Hepatocyte (in vitro differentiated cells): ENCODE measurements at regions not wholly inside any gene's neighbourhood (a gene's known extent, or its start where the extent isn't known, plus 50 kb on each side); places are given as distances from the start of the nearest gene placed in this dataset.

Experiments
- DNase-seq: peaks from one replicate; pipeline ENCODE4 v3.0.0-alpha.2; 2016; ENCODE audit warnings: low spot score
- H2AFZ ChIP-seq: fragments of 200-600 bp; sonication (generic); 2 replicates; pipeline ENCODE4 v1.6.0; 2016; ENCODE audit warnings: antibody characterized with exemption, mild to moderate bottlenecking
- H3K27ac ChIP-seq: fragments of 200-600 bp; sonication (generic); 2 replicates; pipeline ENCODE4 v1.5.1; 2016; ENCODE audit warnings: mild to moderate bottlenecking
- H3K27me3 ChIP-seq: fragments of 200-600 bp; sonication (generic); 2 replicates; pipeline ENCODE4 v1.6.1; 2016
- H3K36me3 ChIP-seq: fragments of 200-600 bp; sonication (generic); replicated peaks from 2 replicates; pipeline ENCODE4 v1.5.1; 2016; ENCODE audit warnings: low read depth; ENCODE audit not compliant: insufficient read depth
- H3K4me1 ChIP-seq: fragments of 200-600 bp; sonication (generic); 2 replicates; pipeline ENCODE4 v1.5.1; 2016; ENCODE audit warnings: mild to moderate bottlenecking, moderate library complexity; ENCODE audit not compliant: insufficient read depth
- H3K4me2 ChIP-seq: fragments of 200-600 bp; sonication (generic); 2 replicates; pipeline ENCODE4 v1.6.0; 2016
- H3K4me3 ChIP-seq: fragments of 200-600 bp; sonication (generic); 2 replicates; pipeline ENCODE4 v1.5.1; 2016; ENCODE audit warnings: mild to moderate bottlenecking
- H3K79me2 ChIP-seq: fragments of 200-600 bp; sonication (generic); 2 replicates; pipeline ENCODE4 v1.6.0; 2017; ENCODE audit warnings: mild to moderate bottlenecking
- H3K9me2 ChIP-seq: fragments of 200-600 bp; sonication (generic); replicated peaks from 2 replicates; pipeline ENCODE4 v1.6.0; 2017; ENCODE audit warnings: mild to moderate bottlenecking; ENCODE audit not compliant: insufficient read depth
- H3K9me3 ChIP-seq: fragments of 200-600 bp; sonication (generic); 2 replicates; pipeline ENCODE4 v1.5.1; 2016; ENCODE audit warnings: low read depth, mild to moderate bottlenecking
- H4K20me1 ChIP-seq: fragments of 200-600 bp; sonication (generic); 2 replicates; pipeline ENCODE4 v1.6.0; 2016; ENCODE audit warnings: mild to moderate bottlenecking; ENCODE audit not compliant: insufficient read depth, poor library complexity, severe bottlenecking
- EZH2 ChIP-seq: fragments of 200-600 bp; sonication (generic); IDR thresholded peaks from 2 replicates; pipeline ENCODE4 v1.6.1; 2016; ENCODE audit warnings: antibody characterized with exemption, mild to moderate bottlenecking, borderline replicate concordance
- EZH2phosphoT487 ChIP-seq: fragments of 200-600 bp; sonication (generic); IDR thresholded peaks from one replicate; pipeline ENCODE4 v1.6.1; 2018; ENCODE audit warnings: antibody characterized with exemption, mild to moderate bottlenecking, low read depth, moderate library complexity; ENCODE audit not compliant: unreplicated experiment, severe bottlenecking
- WGBS: methylation state at CpG from one replicate; pipeline ENCODE4 v1.1.6; 2016; ENCODE audit warnings: low lambda C conversion rate; ENCODE audit errors: missing lambda C conversion rate; 5-methylcytosine and 5-hydroxymethylcytosine counted together
- TF ChIP-seq, protein P1 (sequence below): fragments of 200-600 bp; sonication (generic); IDR thresholded peaks from 2 replicates; pipeline ENCODE4 v1.5.1; 2016; ENCODE audit warnings: antibody characterized with exemption, mild to moderate bottlenecking; ENCODE audit not compliant: poor library complexity

- Histone ChIP-seq H3K4me1 (peaks cover 11% of the 10 kb centered on the region), H2AFZ (peak overlapping the region; percentile 35), H3K27ac (peak overlapping the region; percentile 53), H4K20me1 (no peaks in the 10 kb centered on the region), H3K27me3 (no peaks in the 10 kb centered on the region), H3K4me3 (no peak overlapping the region), H3K9me3 (peaks cover 9% of the 10 kb centered on the region), H3K4me2 (peak overlapping the region; percentile 43), H3K9me2 (no peaks in the 10 kb centered on the region), H3K79me2 (no peaks in the 10 kb centered on the region), H3K36me3 (no peaks in the 10 kb centered on the region)
- no peak for TF ChIP-seq EZH2
- no peak for TF ChIP-seq EZH2phosphoT487
- TF ChIP-seq, protein P1, sequence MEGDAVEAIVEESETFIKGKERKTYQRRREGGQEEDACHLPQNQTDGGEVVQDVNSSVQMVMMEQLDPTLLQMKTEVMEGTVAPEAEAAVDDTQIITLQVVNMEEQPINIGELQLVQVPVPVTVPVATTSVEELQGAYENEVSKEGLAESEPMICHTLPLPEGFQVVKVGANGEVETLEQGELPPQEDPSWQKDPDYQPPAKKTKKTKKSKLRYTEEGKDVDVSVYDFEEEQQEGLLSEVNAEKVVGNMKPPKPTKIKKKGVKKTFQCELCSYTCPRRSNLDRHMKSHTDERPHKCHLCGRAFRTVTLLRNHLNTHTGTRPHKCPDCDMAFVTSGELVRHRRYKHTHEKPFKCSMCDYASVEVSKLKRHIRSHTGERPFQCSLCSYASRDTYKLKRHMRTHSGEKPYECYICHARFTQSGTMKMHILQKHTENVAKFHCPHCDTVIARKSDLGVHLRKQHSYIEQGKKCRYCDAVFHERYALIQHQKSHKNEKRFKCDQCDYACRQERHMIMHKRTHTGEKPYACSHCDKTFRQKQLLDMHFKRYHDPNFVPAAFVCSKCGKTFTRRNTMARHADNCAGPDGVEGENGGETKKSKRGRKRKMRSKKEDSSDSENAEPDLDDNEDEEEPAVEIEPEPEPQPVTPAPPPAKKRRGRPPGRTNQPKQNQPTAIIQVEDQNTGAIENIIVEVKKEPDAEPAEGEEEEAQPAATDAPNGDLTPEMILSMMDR = no peak
- no peak for DNase-seq
- 48% methylated on average over 1 of the region's 1 CpG for WGBS
Observed at GRCh38 chr2:188819011-188819410, 155.2 kb upstream of the COL3A1 start.

- WGBS = 6% methylated on average over 3 of the region's 3 CpGs
- Histone ChIP-seq H3K4me2 (peak overlapping the region; percentile 43), H3K36me3 (no peaks in the 10 kb centered on the region), H3K27ac (peak overlapping the region; percentile 53), H2AFZ (peak overlapping the region; percentile 35), H3K79me2 (no peaks in the 10 kb centered on the region), H3K9me2 (no peaks in the 10 kb centered on the region), H3K4me3 (no peak overlapping the region), H3K27me3 (no peaks in the 10 kb centered on the region), H4K20me1 (no peaks in the 10 kb centered on the region), H3K9me3 (peaks cover 9% of the 10 kb centered on the region), H3K4me1 (peaks cover 11% of the 10 kb centered on the region)
- TF ChIP-seq, protein P1 = no peak
- no peak for TF ChIP-seq EZH2phosphoT487
- no peak for TF ChIP-seq EZH2
- no peak for DNase-seq
Observed at GRCh38 chr2:188819792-188820191, 154.4 kb upstream of the COL3A1 start.

- WGBS = 96% methylated on average over 2 of the region's 2 CpGs
- peaks cover 11% of the 10 kb centered on the region for H3K4me1 ChIP-seq
- no peak overlapping the region for H3K4me2 ChIP-seq
- H3K36me3 ChIP-seq = no peaks in the 10 kb centered on the region
- H3K9me3 ChIP-seq = peaks cover 9% of the 10 kb centered on the region
- peak overlapping the region; percentile 53 for H3K27ac ChIP-seq
- no peak overlapping the region for H3K4me3 ChIP-seq
- TF ChIP-seq, protein P1 = no peak
- no peak for TF ChIP-seq EZH2phosphoT487
- no peak for TF ChIP-seq EZH2
- peak overlapping the region; percentile 35 for H2AFZ ChIP-seq
- no peaks in the 10 kb centered on the region for H3K79me2 ChIP-seq
- no peaks in the 10 kb centered on the region for H4K20me1 ChIP-seq
- no peaks in the 10 kb centered on the region for H3K27me3 ChIP-seq
- no peak for DNase-seq
- no peaks in the 10 kb centered on the region for H3K9me2 ChIP-seq
Observed at GRCh38 chr2:188820576-188820975, 153.6 kb upstream of the COL3A1 start.

DNA sequence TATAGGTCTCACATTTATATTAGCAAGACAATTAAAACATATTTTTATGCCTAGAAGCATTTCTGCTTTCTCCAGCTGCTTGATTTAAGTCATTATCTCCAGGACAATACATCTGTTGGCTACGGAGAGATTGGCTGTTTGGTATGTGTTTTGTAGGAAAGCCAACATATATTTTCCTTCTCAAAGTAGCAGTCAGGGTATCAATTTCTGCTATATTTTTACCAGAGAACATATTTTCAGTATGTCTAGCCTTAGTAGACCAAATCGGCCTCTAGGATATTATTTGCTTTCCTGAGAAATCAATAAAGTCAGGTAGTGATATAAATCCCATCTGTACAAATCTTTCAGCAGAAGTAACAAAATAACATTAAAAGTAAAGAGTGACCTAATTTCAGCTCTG, 150.0 kb upstream of the COL3A1 start:
- no peak overlapping the region for H3K4me3 ChIP-seq
- peaks cover 9% of the 10 kb centered on the region for H3K9me3 ChIP-seq
- no peaks in the 10 kb centered on the region for H3K36me3 ChIP-seq
- no peaks in the 10 kb centered on the region for H3K27me3 ChIP-seq
- DNase-seq = no peak
- WGBS = 60% methylated on average over 2 of the region's 2 CpGs
- H4K20me1 ChIP-seq = no peaks in the 10 kb centered on the region
- no peak for TF ChIP-seq EZH2
- no peak for TF ChIP-seq EZH2phosphoT487
- TF ChIP-seq, protein P1 = no peak
- no peaks in the 10 kb centered on the region for H3K9me2 ChIP-seq
- no peak overlapping the region for H3K4me2 ChIP-seq
- H3K27ac ChIP-seq = no peak overlapping the region
- no peak overlapping the region for H2AFZ ChIP-seq
- peaks cover 11% of the 10 kb centered on the region for H3K4me1 ChIP-seq
- H3K79me2 ChIP-seq = no peaks in the 10 kb centered on the region
